ENCODE measurements at regions not wholly inside any gene's neighbourhood (a gene's known extent, or its start where the extent isn't known, plus 50 kb on each side); places are given as distances from the start of the nearest gene placed in this dataset.
A peak's percentile ranks its signal among the peaks of the same experiment; 100 is the strongest.

DNA sequence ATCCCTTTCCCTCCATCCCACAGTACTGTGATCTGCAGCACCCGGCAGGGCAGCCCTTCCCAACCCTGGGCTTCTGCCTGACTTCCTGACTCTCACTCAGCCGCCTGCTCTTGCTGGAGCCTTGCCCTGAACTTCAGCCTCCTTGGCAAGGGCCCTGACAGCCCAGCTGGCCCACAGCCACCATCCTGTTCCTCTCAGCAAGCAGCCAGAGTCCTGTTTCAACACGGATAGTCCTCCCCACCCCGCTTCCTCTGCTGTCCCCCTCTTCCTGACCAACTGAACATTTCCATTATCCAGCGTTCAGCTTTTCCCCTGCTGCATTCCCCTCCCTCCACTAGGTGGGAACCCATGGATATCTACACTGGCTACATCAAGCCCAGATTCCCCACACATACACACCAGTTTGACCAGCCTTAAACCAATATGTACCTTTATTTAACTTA is 74.0 kb upstream of the MDM1 start:
- TF ChIP-seq ZNF121 (tag by site-specific recombination; IDR thresholded peaks at IDR 0.05): no peak
- TF ChIP-seq ZNF146 (tag by site-specific recombination; IDR thresholded peaks at IDR 0.05): no peak
- no peak for TF ChIP-seq ZNF596 (tag by site-specific recombination; IDR thresholded peaks at IDR 0.05)
- 0 out of 2 replicates have a peak, but pooled peaks have one; percentile 21 for TF ChIP-seq ZNF341 (tag by site-specific recombination; IDR thresholded peaks at IDR 0.05; ENCODE audit: low read depth)
- TF ChIP-seq ZNF211 (tag by site-specific recombination; IDR thresholded peaks at IDR 0.05; ENCODE audit: low read depth): no peak
- no peak for TF ChIP-seq ZNF645 (tag by site-specific recombination; IDR thresholded peaks at IDR 0.05)
- TF ChIP-seq ZNF548 (tag by site-specific recombination; IDR thresholded peaks at IDR 0.05): peak; percentile 68; the same call in 1 of the 2 replicates
- POLR2A ChIA-PET: no interaction called here
- no peak overlapping the region for H3K27ac ChIP-seq (ENCODE audit: extremely low read depth, low read depth, low read length)
- CTCF ChIA-PET: interaction anchor here (0.6 to 1.0 kb wide), 4 partner anchors 19 to 952 kb away, joined by 3 to 4 read pairs (median 3); no protein-coding TSS in a partner anchor
- no peak overlapping the region for H3K4me3 ChIP-seq (ENCODE audit: low read depth, low read length)
- H3K4me1 ChIP-seq (ENCODE audit: control insufficient read depth, insufficient read depth, low read length): no peaks in the 10 kb centered on the region
- no peaks in the 10 kb centered on the region for H3K9me3 ChIP-seq (ENCODE audit: control insufficient read depth, insufficient read depth, low read depth, low read length)
- H3K36me3 ChIP-seq (ENCODE audit: control insufficient read depth in 2 of 2, insufficient read depth in 1 of 2, low read length in 2 of 2): no peaks in the 10 kb centered on the region

DNA sequence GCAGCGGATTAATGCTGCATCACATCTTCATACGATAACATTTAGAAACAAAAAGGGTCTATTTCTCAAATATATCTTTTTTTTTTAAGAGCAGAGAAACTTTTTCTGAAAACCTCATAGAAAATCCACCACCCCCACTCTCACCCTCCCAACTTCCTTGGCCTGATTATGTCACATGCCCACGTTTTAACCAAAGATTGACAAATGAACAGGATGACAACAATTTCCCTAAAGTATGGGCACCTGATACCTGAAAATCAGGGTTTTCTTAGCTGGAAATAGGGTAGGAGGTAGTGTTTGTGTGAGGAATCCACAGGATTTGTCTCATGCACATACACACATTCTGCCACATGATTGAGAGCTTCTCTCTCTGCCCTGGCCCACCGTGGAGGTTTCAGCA is 74.7 kb upstream of the MDM1 start:
- Histone ChIP-seq H3K9me3 (ENCODE audit: control insufficient read depth, insufficient read depth, low read depth, low read length) (no peaks in the 10 kb centered on the region), H3K4me3 (ENCODE audit: low read depth, low read length) (no peak overlapping the region), H3K36me3 (ENCODE audit: control insufficient read depth in 2 of 2, insufficient read depth in 1 of 2, low read length in 2 of 2) (no peaks in the 10 kb centered on the region), H3K4me1 (ENCODE audit: control insufficient read depth, insufficient read depth, low read length) (no peaks in the 10 kb centered on the region), H3K27ac (ENCODE audit: extremely low read depth, low read depth, low read length) (no peak overlapping the region)
- TF ChIP-seq ZNF148 (tag by site-specific recombination; IDR thresholded peaks at IDR 0.05; ENCODE audit: borderline replicate concordance) (no peak), ZNF16 (tag by site-specific recombination; IDR thresholded peaks at IDR 0.05; ENCODE audit: low read depth) (no peak), ZNF768 (tag by site-specific recombination; IDR thresholded peaks at IDR 0.05) (no peak), ZNF214 (tag by site-specific recombination; IDR thresholded peaks at IDR 0.05; ENCODE audit: borderline replicate concordance) (no peak), PATZ1 (tag by site-specific recombination; IDR thresholded peaks at IDR 0.05) (no peak), ZNF350 (tag by site-specific recombination; IDR thresholded peaks at IDR 0.05) (no peak), ZXDB (tag by site-specific recombination; IDR thresholded peaks at IDR 0.05) (no peak), ZNF112 (tag by site-specific recombination; IDR thresholded peaks at IDR 0.05) (no peak), ZBTB1 (tag by site-specific recombination; IDR thresholded peaks at IDR 0.05) (no peak)
- TF ChIP-seq, protein P1, sequence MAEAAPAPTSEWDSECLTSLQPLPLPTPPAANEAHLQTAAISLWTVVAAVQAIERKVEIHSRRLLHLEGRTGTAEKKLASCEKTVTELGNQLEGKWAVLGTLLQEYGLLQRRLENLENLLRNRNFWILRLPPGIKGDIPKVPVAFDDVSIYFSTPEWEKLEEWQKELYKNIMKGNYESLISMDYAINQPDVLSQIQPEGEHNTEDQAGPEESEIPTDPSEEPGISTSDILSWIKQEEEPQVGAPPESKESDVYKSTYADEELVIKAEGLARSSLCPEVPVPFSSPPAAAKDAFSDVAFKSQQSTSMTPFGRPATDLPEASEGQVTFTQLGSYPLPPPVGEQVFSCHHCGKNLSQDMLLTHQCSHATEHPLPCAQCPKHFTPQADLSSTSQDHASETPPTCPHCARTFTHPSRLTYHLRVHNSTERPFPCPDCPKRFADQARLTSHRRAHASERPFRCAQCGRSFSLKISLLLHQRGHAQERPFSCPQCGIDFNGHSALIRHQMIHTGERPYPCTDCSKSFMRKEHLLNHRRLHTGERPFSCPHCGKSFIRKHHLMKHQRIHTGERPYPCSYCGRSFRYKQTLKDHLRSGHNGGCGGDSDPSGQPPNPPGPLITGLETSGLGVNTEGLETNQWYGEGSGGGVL (tag by site-specific recombination; IDR thresholded peaks at IDR 0.05): no peak
- CTCF ChIA-PET: interaction anchor here (0.7 to 1.0 kb wide), 2 partner anchors 20 to 952 kb away, joined by 3 to 4 read pairs; no protein-coding TSS in a partner anchor
- POLR2A ChIA-PET: no interaction called here

Measured in HEK293 (cell line).